Natural killer cell (primary cell): ENCODE measurements at regions not wholly inside any gene's neighbourhood (a gene's known extent, or its start where the extent isn't known, plus 50 kb on each side); places are given as distances from the start of the nearest gene placed in this dataset.

Source experiments
- ATAC-seq, 3 donors: fragments of 150-1000 bp in 2 of 3; fragments of 200-7000 bp in 1 of 3; cut with Tn5 transposase; 1 replicate in 1 of 3; 2 replicates in 2 of 3; pipeline ENCODE4 v1.10.0; 2021; ENCODE audit warnings: mild to moderate bottlenecking in 2 of 3, moderate library complexity in 2 of 3
- DNase-seq, 2 donors: peaks; one replicate each; pipeline versions ENCODE4 v3.0.0 to v3.0.0-alpha.2; 2013 to 2021; ENCODE audit warnings: mixed read lengths in 1 of 2
- H3K27ac ChIP-seq: one replicate; pipeline ENCODE4 v1.5.1; 2013; ENCODE audit warnings: mild to moderate bottlenecking, low read length
- H3K27me3 ChIP-seq: one replicate; pipeline ENCODE4 v1.6.1; 2013; ENCODE audit warnings: low read length; ENCODE audit not compliant: control insufficient read depth, insufficient read depth
- H3K36me3 ChIP-seq: one replicate; pipeline ENCODE4 v1.6.1; 2013; ENCODE audit warnings: low read length; ENCODE audit not compliant: control insufficient read depth, insufficient read depth
- H3K4me1 ChIP-seq: one replicate; pipeline ENCODE4 v1.6.1; 2013; ENCODE audit warnings: low read length; ENCODE audit not compliant: control insufficient read depth, insufficient read depth
- H3K4me3 ChIP-seq: one replicate; pipeline ENCODE4 v1.5.1; 2013; ENCODE audit warnings: low read length
- H3K9me3 ChIP-seq: one replicate; pipeline ENCODE4 v1.6.1; 2013; ENCODE audit warnings: low read length; ENCODE audit not compliant: control insufficient read depth, insufficient read depth
- H3K27ac Mint-ChIP-seq, 2 donors: one replicate each; pipeline ENCODE4 v1.8.0; 2022; ENCODE audit warnings: mild to moderate bottlenecking in 2 of 2, mixed read lengths in 2 of 2, moderate library complexity in 1 of 2
- H3K27me3 Mint-ChIP-seq, 2 donors: one replicate each; pipeline ENCODE4 v1.8.0; 2022; ENCODE audit warnings: low read depth in 2 of 2, mixed read lengths in 2 of 2
- H3K36me3 Mint-ChIP-seq: one replicate; pipeline ENCODE4 v1.8.0; 2022; ENCODE audit warnings: mixed read lengths
- H3K4me1 Mint-ChIP-seq, 2 donors: one replicate each; pipeline ENCODE4 v1.8.0; 2022; ENCODE audit warnings: mixed read lengths in 2 of 2
- H3K4me3 Mint-ChIP-seq: one replicate; pipeline ENCODE4 v1.8.0; 2022; ENCODE audit warnings: mild to moderate bottlenecking, moderate library complexity, mixed read lengths
- H3K9me3 Mint-ChIP-seq, 2 donors: one replicate each; pipeline ENCODE4 v1.8.0; 2022; ENCODE audit warnings: mixed read lengths in 2 of 2
- WGBS: methylation state at CpG from one replicate; pipeline ENCODE4 v1.1.7; 2013; ENCODE audit warnings: missing lambda C conversion rate; ENCODE audit not compliant: insufficient coverage; 5-methylcytosine and 5-hydroxymethylcytosine counted together
- intact Hi-C: fragments of 100-400 bp; cut with micrococcal nuclease; formaldehyde crosslinking; loops from one replicate; pipeline ENCODE4 v1.14.2; 2022
- TF ChIP-seq, protein P1 (sequence below): fragments of 200-600 bp; IDR thresholded peaks from one replicate; pipeline ENCODE4 v1.8.0; 2022; ENCODE audit warnings: antibody characterized with exemption

- TF ChIP-seq, protein P1, sequence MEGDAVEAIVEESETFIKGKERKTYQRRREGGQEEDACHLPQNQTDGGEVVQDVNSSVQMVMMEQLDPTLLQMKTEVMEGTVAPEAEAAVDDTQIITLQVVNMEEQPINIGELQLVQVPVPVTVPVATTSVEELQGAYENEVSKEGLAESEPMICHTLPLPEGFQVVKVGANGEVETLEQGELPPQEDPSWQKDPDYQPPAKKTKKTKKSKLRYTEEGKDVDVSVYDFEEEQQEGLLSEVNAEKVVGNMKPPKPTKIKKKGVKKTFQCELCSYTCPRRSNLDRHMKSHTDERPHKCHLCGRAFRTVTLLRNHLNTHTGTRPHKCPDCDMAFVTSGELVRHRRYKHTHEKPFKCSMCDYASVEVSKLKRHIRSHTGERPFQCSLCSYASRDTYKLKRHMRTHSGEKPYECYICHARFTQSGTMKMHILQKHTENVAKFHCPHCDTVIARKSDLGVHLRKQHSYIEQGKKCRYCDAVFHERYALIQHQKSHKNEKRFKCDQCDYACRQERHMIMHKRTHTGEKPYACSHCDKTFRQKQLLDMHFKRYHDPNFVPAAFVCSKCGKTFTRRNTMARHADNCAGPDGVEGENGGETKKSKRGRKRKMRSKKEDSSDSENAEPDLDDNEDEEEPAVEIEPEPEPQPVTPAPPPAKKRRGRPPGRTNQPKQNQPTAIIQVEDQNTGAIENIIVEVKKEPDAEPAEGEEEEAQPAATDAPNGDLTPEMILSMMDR = no peak
- no peak for ATAC-seq
Observed at GRCh38 chr2:16334886-16335603, 330.6 kb downstream of the CYRIA start.

DNA sequence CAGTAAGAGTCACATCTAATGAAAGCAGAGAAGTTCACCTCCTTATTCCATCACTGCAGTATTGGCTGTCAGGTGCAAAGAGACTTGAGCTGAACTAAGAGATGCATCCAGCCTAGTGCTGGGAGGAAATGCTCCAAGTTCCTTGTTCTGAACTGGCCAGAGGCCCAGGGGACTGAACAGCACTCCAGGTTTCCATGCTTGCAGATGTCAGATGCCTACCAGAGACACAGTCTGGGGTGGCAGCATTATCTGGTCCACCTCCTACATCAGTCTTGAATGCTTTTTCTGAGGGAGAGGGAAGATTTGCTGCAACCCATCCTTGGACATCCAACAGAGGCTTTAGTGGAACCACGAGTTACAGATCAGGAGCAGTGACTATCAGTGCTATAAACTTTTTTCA lies 331.3 kb downstream of the CYRIA start:
- H3K36me3 Mint-ChIP-seq = peaks cover 11% of the 10 kb centered on the region
- DNase-seq (no peak), ATAC-seq (no peak)
- 79% methylated on average over 1 of the region's 1 CpG for WGBS
- no peak overlapping the region for H3K27ac Mint-ChIP-seq
- Histone ChIP-seq H3K9me3 (no peaks in the 10 kb centered on the region), H3K36me3 (no peaks in the 10 kb centered on the region), H3K4me3 (no peak overlapping the region), H3K27ac (no peak overlapping the region), H3K27me3 (no peaks in the 10 kb centered on the region), H3K4me1 (no peaks in the 10 kb centered on the region)
- intact Hi-C loops = no loop called here
- TF ChIP-seq, protein P1 = no peak
- peaks cover 4% of the 10 kb centered on the region in 2 donors for H3K9me3 Mint-ChIP-seq
- no peak overlapping the region for H3K4me3 Mint-ChIP-seq
- H3K4me1 Mint-ChIP-seq = no peaks in the 10 kb centered on the region
- H3K27me3 Mint-ChIP-seq = peaks cover 0 to 3% of the 10 kb centered on the region in 2 donors

More at GRCh38 chr2:16334886-16335603, 330.6 kb downstream of the CYRIA start:
- Histone ChIP-seq H3K36me3 (no peaks in the 10 kb centered on the region), H3K27me3 (no peaks in the 10 kb centered on the region), H3K27ac (no peak overlapping the region), H3K9me3 (no peaks in the 10 kb centered on the region), H3K4me3 (no peak overlapping the region), H3K4me1 (no peaks in the 10 kb centered on the region)
- Mint-ChIP-seq H3K9me3 (peaks cover 6 to 7% of the 10 kb centered on the region in 2 donors), H3K36me3 (peaks cover 11% of the 10 kb centered on the region), H3K4me1 (no peaks in the 10 kb centered on the region), H3K27ac (no peak overlapping the region), H3K27me3 (peaks cover 0 to 3% of the 10 kb centered on the region in 2 donors), H3K4me3 (no peak overlapping the region)
- intact Hi-C loops = no loop called here
- no peak for DNase-seq
- WGBS = 40% methylated on average over 1 of the region's 2 CpGs

- Histone ChIP-seq H3K27me3 (no peaks in the 10 kb centered on the region), H3K27ac (no peak overlapping the region), H3K4me3 (no peak overlapping the region), H3K4me1 (no peaks in the 10 kb centered on the region), H3K36me3 (no peaks in the 10 kb centered on the region), H3K9me3 (no peaks in the 10 kb centered on the region)
- Mint-ChIP-seq H3K4me3 (no peak overlapping the region), H3K27ac (no peak overlapping the region), H3K4me1 (no peaks in the 10 kb centered on the region), H3K9me3 (peaks cover 0 to 4% of the 10 kb centered on the region in 2 donors), H3K27me3 (peaks cover 0 to 3% of the 10 kb centered on the region in 2 donors), H3K36me3 (peaks cover 5% of the 10 kb centered on the region)
- TF ChIP-seq, protein P1 = no peak
- DNase-seq (no peak), ATAC-seq (no peak)
- WGBS = no CpG with 5 or more reads among the region's 2 CpGs
- intact Hi-C loops = no loop called here
Observed at GRCh38 chr2:16333681-16334080, 332.0 kb downstream of the CYRIA start.
